ENCODE measurements at regions not wholly inside any gene's neighbourhood (a gene's known extent, or its start where the extent isn't known, plus 50 kb on each side); places are given as distances from the start of the nearest gene placed in this dataset.

GRCh38 chr5:72752909-72753308 is 63.6 kb upstream of the TNPO1 start:
- no peak overlapping the region for H3K9ac ChIP-seq (replicated peaks in 1 of 4; ENCODE audit: extremely low read depth in 1 of 4, low read depth in 3 of 4, low read length in 3 of 4)
- H3K56ac ChIP-seq (replicated peaks; ENCODE audit: insufficient read length, low read depth, low read length) = no peak overlapping the region
- 81% methylated on average over 1 of the region's 1 CpG; no CpG with 5 or more reads in 1 of the 2 experiments for WGBS, 2 experiments (ENCODE audit: extremely low coverage in 1 of 2, insufficient coverage in 1 of 2, insufficient read length in 1 of 2, insufficient replicate concordance in 2 of 2, low coverage in 1 of 2, low lambda C conversion rate in 2 of 2, missing lambda C conversion rate in 1 of 2)
- no peak overlapping the region for H4K5ac ChIP-seq (ENCODE audit: insufficient read length, low read depth, low read length)
- no peak overlapping the region for H2AFZ ChIP-seq (ENCODE audit: low read length)
- DNase-seq (ENCODE audit: low read depth in 1 of 2, low spot score in 2 of 2) = no peak
- H3K23ac ChIP-seq (ENCODE audit: insufficient read length) = no peak overlapping the region
- H2BK15ac ChIP-seq (ENCODE audit: low read length) = no peak overlapping the region
- H3K4me1 ChIP-seq (replicated peaks in 1 of 4; ENCODE audit: control insufficient read depth in 3 of 4, insufficient read depth in 4 of 4, low read length in 3 of 4) = no peaks in the 10 kb centered on the region
- no peak overlapping the region for H2BK12ac ChIP-seq (ENCODE audit: low read depth, low read length)
- no peaks in the 10 kb centered on the region for H3K9me3 ChIP-seq (ENCODE audit: insufficient read depth in 2 of 2, low read depth in 1 of 2, low read length in 1 of 2)
- H3K23me2 ChIP-seq (ENCODE audit: low read depth, low read length) = no peaks in the 10 kb centered on the region
- no peaks in the 10 kb centered on the region for H3K27me3 ChIP-seq (replicated peaks in 1 of 4; ENCODE audit: control insufficient read depth in 3 of 4, extremely low read depth in 1 of 4, insufficient read depth in 3 of 4, low read length in 3 of 4)
- no peak overlapping the region for H2AK5ac ChIP-seq (ENCODE audit: low read depth, low read length)
- no peaks in the 10 kb centered on the region for H3K79me2 ChIP-seq (ENCODE audit: control insufficient read depth in 1 of 2, insufficient read depth in 2 of 2, low read length in 2 of 2)
- H3K18ac ChIP-seq (ENCODE audit: extremely low read depth, low read length) = no peak overlapping the region
- no peaks in the 10 kb centered on the region for H3K36me3 ChIP-seq (ENCODE audit: control insufficient read depth in 2 of 4, insufficient read depth in 4 of 4, low read length in 3 of 4)
- H3K27ac ChIP-seq (ENCODE audit: low read depth, low read length) = no peak overlapping the region
- ChIA-PET CTCF (ENCODE audit: partially characterized antibody) (interaction anchor here (1.1 kb wide), 1 partner anchor 9 kb away, joined by 4 read pairs; no protein-coding TSS in a partner anchor), POLR2A (ENCODE audit: partially characterized antibody) (no interaction called here)
- H3K4me3 ChIP-seq (ENCODE audit: extremely low read depth in 1 of 4, insufficient read depth in 2 of 4, low read depth in 3 of 4, low read length in 4 of 4) = no peak overlapping the region
- H4K8ac ChIP-seq (ENCODE audit: extremely low read depth, insufficient read depth, low read length) = no peak overlapping the region
- no peaks in the 10 kb centered on the region for H4K20me1 ChIP-seq (replicated peaks in 1 of 2; ENCODE audit: control insufficient read depth in 1 of 2, insufficient read depth in 2 of 2, low read length in 2 of 2)
- H4K91ac ChIP-seq (replicated peaks; ENCODE audit: insufficient read length, low read length) = no peak overlapping the region
- no peak for FAIRE-seq
- no peak overlapping the region for H3K4ac ChIP-seq (replicated peaks; ENCODE audit: insufficient read length, low read depth, low read length)
- no peak overlapping the region for H2BK120ac ChIP-seq (replicated peaks; ENCODE audit: low read depth, low read length)
- H3K79me1 ChIP-seq (ENCODE audit: low read depth, low read length) = no peaks in the 10 kb centered on the region
- no peak overlapping the region for H2BK5ac ChIP-seq (ENCODE audit: low read depth, low read length)
- no peak for TF ChIP-seq SP1 (IDR thresholded peaks at IDR 0.05; ENCODE audit: low read depth, low read length)
- TF ChIP-seq RAD21 (IDR thresholded peaks at IDR 0.05 in 1 of 2, conservative IDR thresholded peaks at IDR 0.05 in 1 of 2; ENCODE audit: low read depth in 2 of 2, low read length in 2 of 2) = 0 out of 4 replicates have a peak, but pooled peaks of 1 of the 2 experiments have one; percentile 6
- no peak overlapping the region for H3K14ac ChIP-seq (ENCODE audit: insufficient read length)
- H3K4me2 ChIP-seq (ENCODE audit: insufficient read depth in 1 of 2, low read depth in 2 of 2, low read length in 2 of 2) = no peak overlapping the region
- no peak overlapping the region for H2BK20ac ChIP-seq (ENCODE audit: low read length)

Measured in H1 (cell line).